ENCODE measurements at regions not wholly inside any gene's neighbourhood (a gene's known extent, or its start where the extent isn't known, plus 50 kb on each side); places are given as distances from the start of the nearest gene placed in this dataset.
"Not testable (repeated sequence)": the region's sequence is repeated elsewhere in the genome, so short reads cannot be mapped to it uniquely, and the experiment has no call there.

DNA sequence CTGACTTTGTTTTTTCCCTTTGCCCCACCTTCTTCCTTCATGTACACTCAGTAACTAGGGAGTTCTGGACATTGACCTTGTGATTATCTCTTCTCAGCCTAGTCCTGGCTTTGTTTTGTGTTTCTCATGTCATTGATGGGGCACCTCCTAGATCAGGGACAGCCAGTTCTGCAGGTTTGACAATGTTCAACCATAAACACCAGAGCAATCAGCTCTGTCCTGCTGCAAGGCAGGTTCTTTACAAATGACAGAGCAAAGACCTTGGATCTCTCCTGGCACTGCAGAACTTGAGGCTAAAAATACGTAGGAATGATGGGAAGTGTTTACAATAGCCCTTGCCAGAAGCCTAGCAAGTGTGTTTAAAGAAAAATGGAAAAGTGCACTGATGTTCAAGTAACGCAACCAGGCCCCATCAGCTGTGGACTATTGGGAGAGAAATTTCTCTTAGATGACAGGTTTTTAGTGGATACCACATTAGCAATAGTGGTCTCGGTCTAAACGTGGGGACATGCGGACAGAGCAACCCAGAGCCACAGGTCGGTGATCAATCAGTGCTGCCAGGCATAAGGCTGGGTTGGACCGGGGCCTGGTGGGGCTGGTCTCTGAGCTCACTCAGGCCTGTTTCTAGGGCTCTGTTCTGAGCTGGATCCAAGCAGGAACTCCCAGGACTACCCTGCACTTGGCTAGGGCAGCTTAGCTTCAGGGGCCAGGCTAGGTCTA lies 76.8 kb downstream of the SOWAHC start:
- TF ChIP-seq, protein P1, sequence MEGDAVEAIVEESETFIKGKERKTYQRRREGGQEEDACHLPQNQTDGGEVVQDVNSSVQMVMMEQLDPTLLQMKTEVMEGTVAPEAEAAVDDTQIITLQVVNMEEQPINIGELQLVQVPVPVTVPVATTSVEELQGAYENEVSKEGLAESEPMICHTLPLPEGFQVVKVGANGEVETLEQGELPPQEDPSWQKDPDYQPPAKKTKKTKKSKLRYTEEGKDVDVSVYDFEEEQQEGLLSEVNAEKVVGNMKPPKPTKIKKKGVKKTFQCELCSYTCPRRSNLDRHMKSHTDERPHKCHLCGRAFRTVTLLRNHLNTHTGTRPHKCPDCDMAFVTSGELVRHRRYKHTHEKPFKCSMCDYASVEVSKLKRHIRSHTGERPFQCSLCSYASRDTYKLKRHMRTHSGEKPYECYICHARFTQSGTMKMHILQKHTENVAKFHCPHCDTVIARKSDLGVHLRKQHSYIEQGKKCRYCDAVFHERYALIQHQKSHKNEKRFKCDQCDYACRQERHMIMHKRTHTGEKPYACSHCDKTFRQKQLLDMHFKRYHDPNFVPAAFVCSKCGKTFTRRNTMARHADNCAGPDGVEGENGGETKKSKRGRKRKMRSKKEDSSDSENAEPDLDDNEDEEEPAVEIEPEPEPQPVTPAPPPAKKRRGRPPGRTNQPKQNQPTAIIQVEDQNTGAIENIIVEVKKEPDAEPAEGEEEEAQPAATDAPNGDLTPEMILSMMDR (IDR thresholded peaks at IDR 0.05; ENCODE audit: low read depth, low read length): no peak
- DNase-seq (ENCODE audit: low read depth, low spot score): no peak
- in situ Hi-C loops (cut with HindIII; ENCODE audit: low sequenced_read_pairs): no loop called here
- no peak overlapping the region for H3K4me3 ChIP-seq (ENCODE audit: low read depth, low read length)

DNA sequence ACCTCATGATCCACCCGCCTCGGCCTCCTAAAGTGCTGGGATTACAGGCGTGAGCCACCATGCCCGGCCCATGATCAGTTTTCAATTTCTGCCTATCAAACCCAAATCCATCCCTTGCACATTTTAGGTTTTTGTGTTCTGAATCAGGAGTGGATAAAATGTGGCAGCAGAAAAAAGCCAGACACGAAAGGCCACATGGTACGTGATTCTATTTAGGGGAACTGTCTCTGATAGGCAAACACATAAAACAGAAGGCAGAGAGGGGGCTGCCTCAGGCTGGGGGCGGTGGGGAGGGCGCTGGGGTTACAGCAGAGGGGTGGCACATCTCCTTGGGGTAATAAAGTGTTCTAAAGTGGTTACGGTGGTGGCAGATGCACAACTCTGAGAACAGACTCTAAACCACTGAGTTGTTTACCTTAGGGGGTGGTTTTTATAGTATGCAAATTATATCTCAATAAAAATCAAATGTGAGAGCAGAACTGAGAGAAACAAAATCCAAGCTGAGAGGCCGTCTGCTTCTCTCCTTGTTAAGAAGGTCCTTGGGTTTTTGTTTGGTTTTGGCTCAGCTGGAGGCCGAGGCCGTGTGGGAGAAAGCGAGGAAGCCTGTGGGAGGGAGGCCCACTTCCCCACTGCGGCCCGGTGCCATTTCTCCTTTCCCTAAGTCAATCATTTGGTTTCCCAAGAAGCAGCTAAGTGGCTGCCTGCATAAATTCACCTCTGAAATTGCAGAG lies 78.0 kb downstream of the SOWAHC start:
- H3K4me3 ChIP-seq (ENCODE audit: low read depth, low read length): no peak overlapping the region
- in situ Hi-C loops (cut with HindIII; ENCODE audit: low sequenced_read_pairs): no loop called here
- TF ChIP-seq, protein P1 (IDR thresholded peaks at IDR 0.05; ENCODE audit: low read depth, low read length): no peak
- DNase-seq (ENCODE audit: low read depth, low spot score): no peak

DNA sequence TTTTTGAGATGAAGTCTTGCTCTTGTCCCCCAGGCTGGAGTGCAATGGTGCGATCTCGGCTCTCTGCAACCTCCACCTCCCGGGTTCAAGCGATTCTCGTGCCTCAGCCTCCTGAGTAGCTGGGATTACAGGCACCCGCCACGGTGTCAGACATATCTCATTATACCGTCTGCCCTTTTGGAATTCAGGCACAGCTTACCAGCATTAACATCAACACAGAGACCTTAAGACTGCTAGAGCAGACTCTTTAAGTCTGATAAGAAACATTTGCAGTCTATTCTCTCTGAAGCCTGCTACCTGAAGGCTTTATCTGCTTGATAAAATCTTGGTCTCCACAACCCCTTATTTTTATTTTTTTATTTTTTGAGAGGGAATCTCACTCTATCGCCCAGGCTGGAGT lies 78.7 kb downstream of the SOWAHC start:
- DNase-seq (ENCODE audit: low read depth, low spot score); H3K4me3 ChIP-seq (ENCODE audit: low read depth, low read length); in situ Hi-C loops (cut with HindIII; ENCODE audit: low sequenced_read_pairs): not testable (repeated sequence)

DNA sequence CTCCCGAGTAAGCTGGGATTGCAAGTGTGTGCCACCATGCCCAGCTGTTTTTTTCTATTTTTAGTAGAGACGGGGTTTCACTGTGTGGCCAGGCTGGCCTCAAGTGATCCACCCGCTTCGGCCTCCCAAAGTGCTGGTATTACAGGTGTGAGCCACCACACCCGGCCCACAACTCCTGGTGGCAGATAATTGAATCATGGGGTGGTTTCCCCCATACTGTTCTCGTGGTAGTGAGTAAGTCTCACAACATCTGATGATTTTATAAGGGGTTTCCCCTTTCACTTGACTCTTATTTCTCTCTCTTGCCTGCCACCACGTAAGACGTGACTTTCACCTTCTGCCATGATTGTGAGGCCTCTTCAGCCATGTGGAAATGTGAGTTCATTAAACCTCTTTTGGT lies 79.1 kb downstream of the SOWAHC start:
- in situ Hi-C loops (cut with HindIII; ENCODE audit: low sequenced_read_pairs); DNase-seq (ENCODE audit: low read depth, low spot score); H3K4me3 ChIP-seq (ENCODE audit: low read depth, low read length): not testable (repeated sequence)

DNA sequence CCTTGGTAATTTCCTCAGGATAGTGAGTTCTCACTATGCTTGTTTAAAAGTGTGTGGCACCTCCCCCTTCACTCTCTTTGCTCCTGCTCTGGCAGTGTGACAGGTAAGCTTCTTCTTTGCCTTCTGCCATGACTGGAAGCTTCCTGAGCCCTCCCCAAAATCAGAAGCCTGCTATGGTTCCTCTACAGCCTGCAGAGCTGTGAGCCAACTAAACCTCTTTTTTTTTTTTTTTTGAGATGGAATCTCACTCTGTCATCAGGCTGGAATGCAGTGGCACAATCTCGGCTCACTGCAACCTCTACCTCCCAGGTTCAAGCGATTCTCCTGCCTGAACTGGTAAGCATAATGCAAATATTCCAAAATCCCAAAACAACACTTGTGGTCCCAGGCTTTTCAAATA lies 80.0 kb downstream of the SOWAHC start:
- H3K4me3 ChIP-seq (ENCODE audit: low read depth, low read length): no peak overlapping the region
- no peak for DNase-seq (ENCODE audit: low read depth, low spot score)
- in situ Hi-C loops (cut with HindIII; ENCODE audit: low sequenced_read_pairs): no loop called here
- TF ChIP-seq, protein P1 (IDR thresholded peaks at IDR 0.05; ENCODE audit: low read depth, low read length): no peak

DNA sequence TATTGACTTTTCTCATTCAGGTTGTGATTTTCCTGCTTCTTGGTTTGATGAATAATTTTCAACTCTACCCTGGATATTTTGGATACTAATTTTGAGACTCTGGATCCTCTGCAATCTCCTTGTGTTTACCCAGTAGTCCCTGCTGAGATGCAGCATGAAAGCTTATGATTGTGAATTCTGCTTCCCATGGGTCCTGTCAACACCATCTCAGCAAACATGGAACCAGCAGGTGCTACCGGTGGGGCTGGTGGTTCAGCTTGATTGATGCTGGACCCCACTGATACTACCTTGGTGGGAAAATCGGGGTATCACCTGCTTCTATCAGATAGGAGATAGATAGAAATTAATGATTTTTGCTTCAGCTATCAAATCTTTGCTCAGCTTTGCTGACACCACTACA lies 81.1 kb downstream of the SOWAHC start:
- no peak for DNase-seq (ENCODE audit: low read depth, low spot score)
- H3K4me3 ChIP-seq (ENCODE audit: low read depth, low read length): no peak overlapping the region
- TF ChIP-seq, protein P1 (IDR thresholded peaks at IDR 0.05; ENCODE audit: low read depth, low read length): no peak
- in situ Hi-C loops (cut with HindIII; ENCODE audit: low sequenced_read_pairs): no loop called here

DNA sequence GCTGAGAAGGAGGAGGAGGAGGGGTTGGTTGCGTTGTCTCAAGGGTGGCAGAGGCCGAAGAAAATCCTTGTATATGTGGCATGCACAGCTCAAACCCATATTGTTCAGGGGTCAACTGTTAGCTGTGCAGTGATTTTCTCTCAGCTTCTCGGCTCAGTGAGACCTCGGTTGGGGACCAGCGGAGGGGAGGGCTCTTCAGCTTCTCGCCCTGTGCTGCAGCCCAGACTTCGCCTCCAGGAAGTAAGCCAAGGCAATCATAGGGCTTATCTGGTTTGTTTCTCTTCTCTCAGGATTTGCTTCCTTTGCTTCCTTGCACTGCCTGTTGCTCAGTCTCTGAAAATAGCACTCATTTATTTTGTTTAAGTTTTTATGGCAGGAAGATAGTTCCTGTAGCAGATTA lies 85.5 kb downstream of the SOWAHC start:
- no peak for DNase-seq (ENCODE audit: low read depth, low spot score)
- in situ Hi-C loops (cut with HindIII; ENCODE audit: low sequenced_read_pairs): no loop called here
- no peak overlapping the region for H3K4me3 ChIP-seq (ENCODE audit: low read depth, low read length)
- TF ChIP-seq, protein P1 (IDR thresholded peaks at IDR 0.05; ENCODE audit: low read depth, low read length): no peak
